Body of pancreas (tissue), 4 donors: ENCODE measurements at regions not wholly inside any gene's neighbourhood (a gene's known extent, or its start where the extent isn't known, plus 50 kb on each side); places are given as distances from the start of the nearest gene placed in this dataset.

ENCODE experiments used
- ATAC-seq: fragments of 150-250 bp; one replicate; pipeline ENCODE4 v1.9.1; 2016
- DNase-seq, 4 donors: peaks; one replicate each; pipeline ENCODE4 v3.0.0-alpha.2; 2019
- H3K27ac ChIP-seq, 4 donors: fragments of 200-600 bp; sonication (generic); 1 replicate in 3 of 4; 2 replicates in 1 of 4; pipeline versions ENCODE4 v1.5.1 to v1.6.1; 2016 to 2019; ENCODE audit warnings: mild to moderate bottlenecking in 1 of 4, mixed read lengths in 1 of 4, moderate library complexity in 1 of 4
- H3K27me3 ChIP-seq, 2 donors: fragments of 200-600 bp; sonication (generic); one replicate each; pipeline ENCODE4 v1.6.0; 2016; ENCODE audit warnings: mild to moderate bottlenecking in 1 of 2
- H3K36me3 ChIP-seq, 2 donors: fragments of 200-600 bp; sonication (generic); replicated peaks in 1 of 2; 2 replicates each; pipeline ENCODE4 v1.5.1; 2016; ENCODE audit warnings: low read depth in 2 of 2; ENCODE audit not compliant: insufficient read depth in 1 of 2
- H3K4me1 ChIP-seq: fragments of 200-600 bp; sonication (generic); one replicate; pipeline ENCODE4 v1.6.0; 2016
- H3K4me3 ChIP-seq, 2 donors: fragments of 200-600 bp; sonication (generic); 1 replicate in 1 of 2; 2 replicates in 1 of 2; pipeline ENCODE4 v1.5.1; 2016 to 2019
- H3K9me3 ChIP-seq, 3 donors: fragments of 200-600 bp; sonication (generic); 1 replicate in 2 of 3; 2 replicates in 1 of 3; pipeline ENCODE4 v1.5.1; 2016
- POLR2A ChIP-seq, 3 donors: fragments of 450-650 bp; IDR thresholded peaks; one replicate each; pipeline ENCODE4 v1.6.1; 2016; ENCODE audit warnings: antibody characterized with exemption in 3 of 3, mild to moderate bottlenecking in 2 of 3
- WGBS, 2 donors: methylation state at CpG; one replicate each; pipeline ENCODE4 v1.1.5; 2017; 5-methylcytosine and 5-hydroxymethylcytosine counted together
- intact Hi-C: fragments of 100-400 bp; cut with DNase I; formaldehyde crosslinking; loops from one replicate; pipeline ENCODE4 v1.15.1; 2023
- TF ChIP-seq, protein P1 (sequence below), 7 experiments: fragments of 450-650 bp in 4 of 7; fragments of 200-600 bp in 3 of 7; sonication (generic) in 3 of 7; IDR thresholded peaks; one replicate each; pipeline ENCODE4 v1.5.1; 2016 to 2019; ENCODE audit warnings: antibody characterized with exemption in 7 of 7

DNA sequence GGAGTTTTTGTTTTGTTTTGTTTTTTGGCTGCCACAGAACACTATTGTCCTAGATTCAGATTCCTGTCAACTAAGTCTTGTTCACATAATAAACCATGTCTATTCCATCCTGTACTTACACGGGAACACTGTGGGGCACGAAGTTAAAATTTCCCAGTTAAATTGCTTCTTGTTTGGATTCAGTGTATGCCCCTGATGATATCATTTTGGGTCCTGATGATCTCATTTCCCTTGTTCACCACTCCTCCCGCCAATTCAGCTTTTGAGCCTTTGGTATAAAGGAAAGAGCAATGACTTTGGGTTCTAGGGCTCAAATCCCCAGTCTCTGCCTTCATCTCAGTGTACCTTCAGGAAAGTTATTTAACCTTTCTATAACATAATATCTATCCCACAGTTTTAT is 333.5 kb downstream of the FBXW7 start:
- DNase-seq: no peak
- Histone ChIP-seq H3K27me3 (no peaks in the 10 kb centered on the region), H3K27ac (no peak overlapping the region), H3K4me3 (no peak overlapping the region), H3K4me1 (no peaks in the 10 kb centered on the region), H3K9me3 (no peaks in the 10 kb centered on the region), H3K36me3 (no peaks in the 10 kb centered on the region)
- TF ChIP-seq, protein P1, sequence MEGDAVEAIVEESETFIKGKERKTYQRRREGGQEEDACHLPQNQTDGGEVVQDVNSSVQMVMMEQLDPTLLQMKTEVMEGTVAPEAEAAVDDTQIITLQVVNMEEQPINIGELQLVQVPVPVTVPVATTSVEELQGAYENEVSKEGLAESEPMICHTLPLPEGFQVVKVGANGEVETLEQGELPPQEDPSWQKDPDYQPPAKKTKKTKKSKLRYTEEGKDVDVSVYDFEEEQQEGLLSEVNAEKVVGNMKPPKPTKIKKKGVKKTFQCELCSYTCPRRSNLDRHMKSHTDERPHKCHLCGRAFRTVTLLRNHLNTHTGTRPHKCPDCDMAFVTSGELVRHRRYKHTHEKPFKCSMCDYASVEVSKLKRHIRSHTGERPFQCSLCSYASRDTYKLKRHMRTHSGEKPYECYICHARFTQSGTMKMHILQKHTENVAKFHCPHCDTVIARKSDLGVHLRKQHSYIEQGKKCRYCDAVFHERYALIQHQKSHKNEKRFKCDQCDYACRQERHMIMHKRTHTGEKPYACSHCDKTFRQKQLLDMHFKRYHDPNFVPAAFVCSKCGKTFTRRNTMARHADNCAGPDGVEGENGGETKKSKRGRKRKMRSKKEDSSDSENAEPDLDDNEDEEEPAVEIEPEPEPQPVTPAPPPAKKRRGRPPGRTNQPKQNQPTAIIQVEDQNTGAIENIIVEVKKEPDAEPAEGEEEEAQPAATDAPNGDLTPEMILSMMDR (IDR thresholded peaks at IDR 0.05): no peak
- TF ChIP-seq POLR2A (IDR thresholded peaks at IDR 0.05): no peak
- 77 to 88% methylated on average over 3 of the region's 3 CpGs for WGBS, 2 donors
- no peak for ATAC-seq
- intact Hi-C loops: no loop called here

- no peak for TF ChIP-seq POLR2A (IDR thresholded peaks at IDR 0.05)
- TF ChIP-seq, protein P1 (IDR thresholded peaks at IDR 0.05): no peak
- ATAC-seq: no peak
- H3K4me3 ChIP-seq: no peak overlapping the region
- no peaks in the 10 kb centered on the region for H3K9me3 ChIP-seq
- WGBS, 2 donors: 42 to 47% methylated on average over 7 of the region's 7 CpGs
- intact Hi-C loops: no loop called here
- no peaks in the 10 kb centered on the region for H3K27me3 ChIP-seq
- no peaks in the 10 kb centered on the region for H3K36me3 ChIP-seq
- no peaks in the 10 kb centered on the region for H3K4me1 ChIP-seq
- no peak for DNase-seq
- no peak overlapping the region for H3K27ac ChIP-seq
Measured at GRCh38 chr4:152200511-152201333, 335.2 kb downstream of the FBXW7 start.

DNA sequence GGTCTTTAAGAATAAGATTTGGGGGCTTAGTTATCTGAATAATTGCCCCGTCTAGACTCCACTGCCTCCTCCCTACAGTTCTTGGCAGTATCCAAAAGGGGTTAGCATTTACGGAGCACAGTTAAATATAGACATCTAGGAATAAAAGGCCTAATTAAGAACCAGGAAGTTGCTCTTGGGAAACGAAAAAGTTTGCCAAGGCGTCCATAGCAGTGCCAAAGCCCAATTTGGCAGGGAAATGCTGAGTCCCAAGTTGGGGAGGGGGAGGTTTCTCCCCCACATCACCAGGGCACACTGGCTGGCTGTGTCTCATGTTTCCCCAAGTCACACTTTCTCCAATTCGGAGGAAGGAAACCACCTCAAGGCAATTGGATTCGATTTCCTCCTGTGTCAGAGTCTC is 338.7 kb downstream of the FBXW7 start:
- intact Hi-C loops: no loop called here
- Histone ChIP-seq H3K9me3 (no peaks in the 10 kb centered on the region), H3K4me1 (no peaks in the 10 kb centered on the region), H3K4me3 (no peak overlapping the region), H3K36me3 (no peaks in the 10 kb centered on the region), H3K27ac (no peak overlapping the region), H3K27me3 (no peaks in the 10 kb centered on the region)
- no peak for DNase-seq
- no peak for ATAC-seq
- no peak for TF ChIP-seq POLR2A (IDR thresholded peaks at IDR 0.05)
- TF ChIP-seq, protein P1 (IDR thresholded peaks at IDR 0.05): no peak
- 48 to 59% methylated on average over 6 of the region's 6 CpGs for WGBS, 2 donors

GRCh38 chr4:152195888-152196287 is 340.0 kb downstream of the FBXW7 start:
- ATAC-seq (no peak), DNase-seq (no peak)
- Histone ChIP-seq H3K9me3 (no peaks in the 10 kb centered on the region), H3K36me3 (no peaks in the 10 kb centered on the region), H3K4me3 (no peak overlapping the region), H3K27ac (no peak overlapping the region), H3K4me1 (no peaks in the 10 kb centered on the region), H3K27me3 (no peaks in the 10 kb centered on the region)
- TF ChIP-seq POLR2A (IDR thresholded peaks at IDR 0.05): no peak
- TF ChIP-seq, protein P1 (IDR thresholded peaks at IDR 0.05): no peak
- intact Hi-C loops: no loop called here
- 58 to 65% methylated on average over 4 of the region's 4 CpGs for WGBS, 2 donors

DNA sequence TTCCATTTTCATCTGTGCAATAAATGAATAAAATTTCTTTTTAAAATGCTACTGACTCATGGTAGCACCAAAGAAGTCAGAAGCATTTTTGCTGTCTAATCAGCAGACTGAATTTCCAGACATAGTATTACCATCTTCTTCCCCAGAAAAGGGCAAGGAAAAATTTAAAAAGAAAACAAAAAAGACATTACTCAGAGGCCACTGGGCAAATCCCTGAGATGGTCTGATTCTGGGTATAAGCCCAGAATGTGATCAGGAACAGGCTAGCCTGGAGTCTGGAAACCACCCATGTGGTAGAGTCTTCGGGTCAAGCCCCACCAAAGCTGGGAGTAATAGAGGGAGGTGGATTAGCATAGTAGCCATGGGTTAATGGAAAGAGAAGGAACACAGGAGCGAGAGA is 342.8 kb downstream of the FBXW7 start:
- intact Hi-C loops: no loop called here
- ATAC-seq: no peak
- no peak for DNase-seq
- Histone ChIP-seq H3K27ac (no peak overlapping the region), H3K36me3 (no peaks in the 10 kb centered on the region), H3K4me3 (no peak overlapping the region), H3K9me3 (no peaks in the 10 kb centered on the region), H3K27me3 (no peaks in the 10 kb centered on the region), H3K4me1 (no peaks in the 10 kb centered on the region)
- TF ChIP-seq, protein P1 (IDR thresholded peaks at IDR 0.05): no peak
- TF ChIP-seq POLR2A (IDR thresholded peaks at IDR 0.05): no peak
- 84 to 93% methylated on average over 2 of the region's 2 CpGs for WGBS, 2 donors
